ENCODE measurements at regions not wholly inside any gene's neighbourhood (a gene's known extent, or its start where the extent isn't known, plus 50 kb on each side); places are given as distances from the start of the nearest gene placed in this dataset.
"Not testable (repeated sequence)": the region's sequence is repeated elsewhere in the genome, so short reads cannot be mapped to it uniquely, and the experiment has no call there.

GRCh38 chr2:88802026-88802425 is 110.6 kb downstream of the RPIA start:
- H3K36me3 ChIP-seq (ENCODE audit: insufficient read depth, low read length); H3K4me3 ChIP-seq (ENCODE audit: low read length); H3K9me3 ChIP-seq (replicated peaks; ENCODE audit: low read length); H3K4me1 ChIP-seq (ENCODE audit: control insufficient read depth, insufficient read depth, low read length); H3K27me3 ChIP-seq (ENCODE audit: control insufficient read depth, insufficient read depth, low read length); H3K4me2 ChIP-seq (ENCODE audit: low read length); H3K9ac ChIP-seq (ENCODE audit: low read depth, low read length): not testable (repeated sequence)

- no peak overlapping the region for H3K9ac ChIP-seq (ENCODE audit: low read depth, low read length)
- H3K27me3 ChIP-seq (ENCODE audit: control insufficient read depth, insufficient read depth, low read length) = no peaks in the 10 kb centered on the region
- H3K4me3 ChIP-seq (ENCODE audit: low read length) = no peak overlapping the region
- no peak overlapping the region for H3K4me2 ChIP-seq (ENCODE audit: low read length)
- no peaks in the 10 kb centered on the region for H3K36me3 ChIP-seq (ENCODE audit: insufficient read depth, low read length)
- no peaks in the 10 kb centered on the region for H3K9me3 ChIP-seq (replicated peaks; ENCODE audit: low read length)
- H3K4me1 ChIP-seq (ENCODE audit: control insufficient read depth, insufficient read depth, low read length) = no peaks in the 10 kb centered on the region
These were observed 115.9 kb downstream of the RPIA start for GRCh38 chr2:88807237-88807962.

DNA sequence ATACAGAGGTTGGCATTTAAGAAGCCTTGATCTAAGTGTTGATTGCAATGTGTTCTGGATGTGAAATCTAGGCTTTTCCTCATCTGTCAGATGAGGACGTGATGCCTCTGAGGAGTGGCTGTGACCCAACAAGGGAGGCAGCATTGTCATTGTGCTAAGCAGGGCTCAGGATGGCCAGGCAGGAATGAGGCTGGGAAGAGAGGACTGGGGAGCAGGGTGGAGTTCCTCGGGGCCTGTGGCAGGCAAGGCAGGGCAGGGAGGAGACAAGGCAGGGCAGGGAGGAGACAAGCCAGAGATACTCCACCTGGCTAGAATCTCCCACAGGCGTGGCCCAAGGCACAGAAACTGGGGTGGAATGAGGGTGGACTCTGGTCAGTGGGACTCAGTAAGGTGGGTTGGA is 116.6 kb downstream of the RPIA start:
- Histone ChIP-seq H3K9ac (ENCODE audit: low read depth, low read length) (no peak overlapping the region), H3K4me2 (ENCODE audit: low read length) (no peak overlapping the region), H3K36me3 (ENCODE audit: insufficient read depth, low read length) (no peaks in the 10 kb centered on the region), H3K9me3 (replicated peaks; ENCODE audit: low read length) (no peaks in the 10 kb centered on the region), H3K27me3 (ENCODE audit: control insufficient read depth, insufficient read depth, low read length) (no peaks in the 10 kb centered on the region), H3K4me3 (ENCODE audit: low read length) (no peak overlapping the region), H3K4me1 (ENCODE audit: control insufficient read depth, insufficient read depth, low read length) (no peaks in the 10 kb centered on the region)

DNA sequence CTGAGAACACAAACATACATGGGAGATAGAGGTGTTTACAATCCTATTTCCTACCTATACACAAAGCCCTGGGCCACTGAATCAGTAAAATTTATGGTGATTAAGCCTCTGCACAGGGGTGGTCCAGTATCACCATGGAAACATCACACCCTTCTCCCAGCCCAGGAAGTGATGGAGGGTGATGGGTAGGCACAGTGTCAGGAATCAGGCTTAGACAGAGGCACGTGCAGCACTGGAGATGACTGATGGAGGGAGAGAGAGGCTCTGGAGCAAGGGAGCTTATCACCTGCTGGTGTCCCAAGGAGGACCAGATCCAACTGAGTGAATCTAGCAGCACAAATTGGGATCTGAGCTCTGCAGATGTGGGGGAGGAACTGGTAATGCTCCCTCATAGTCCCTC is 117.2 kb downstream of the RPIA start:
- Histone ChIP-seq H3K9ac (ENCODE audit: low read depth, low read length) (no peak overlapping the region), H3K4me3 (ENCODE audit: low read length) (no peak overlapping the region), H3K4me1 (ENCODE audit: control insufficient read depth, insufficient read depth, low read length) (no peaks in the 10 kb centered on the region), H3K4me2 (ENCODE audit: low read length) (no peak overlapping the region), H3K36me3 (ENCODE audit: insufficient read depth, low read length) (no peaks in the 10 kb centered on the region), H3K9me3 (replicated peaks; ENCODE audit: low read length) (no peaks in the 10 kb centered on the region), H3K27me3 (ENCODE audit: control insufficient read depth, insufficient read depth, low read length) (no peaks in the 10 kb centered on the region)

DNA sequence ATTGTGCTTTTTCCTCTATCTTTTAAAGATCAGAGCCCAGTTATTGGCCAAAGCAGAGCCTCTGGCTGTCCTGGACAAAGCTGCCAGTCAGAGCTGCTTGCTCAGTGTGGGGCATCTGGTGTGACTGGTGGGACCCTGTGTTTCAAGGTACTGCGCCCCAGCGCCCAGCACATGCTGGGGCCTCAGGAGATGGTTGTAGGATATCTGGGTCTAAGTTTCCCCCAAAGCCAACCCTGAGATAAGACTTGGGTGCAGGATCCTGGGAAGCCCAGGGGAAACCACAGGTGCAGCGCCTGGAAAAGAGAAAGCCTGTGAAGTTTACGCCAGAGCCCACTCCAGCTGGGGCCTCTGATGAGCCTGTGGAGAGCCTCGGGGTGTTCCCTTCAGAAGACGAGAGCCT is 117.7 kb downstream of the RPIA start:
- no peaks in the 10 kb centered on the region for H3K4me1 ChIP-seq (ENCODE audit: control insufficient read depth, insufficient read depth, low read length)
- H3K36me3 ChIP-seq (ENCODE audit: insufficient read depth, low read length) = no peaks in the 10 kb centered on the region
- H3K4me3 ChIP-seq (ENCODE audit: low read length) = no peak overlapping the region
- H3K9me3 ChIP-seq (replicated peaks; ENCODE audit: low read length) = no peaks in the 10 kb centered on the region
- no peak overlapping the region for H3K4me2 ChIP-seq (ENCODE audit: low read length)
- no peak overlapping the region for H3K9ac ChIP-seq (ENCODE audit: low read depth, low read length)
- no peaks in the 10 kb centered on the region for H3K27me3 ChIP-seq (ENCODE audit: control insufficient read depth, insufficient read depth, low read length)

- Histone ChIP-seq H3K9ac (ENCODE audit: low read depth, low read length) (no peak overlapping the region), H3K36me3 (ENCODE audit: insufficient read depth, low read length) (no peaks in the 10 kb centered on the region), H3K27me3 (ENCODE audit: control insufficient read depth, insufficient read depth, low read length) (no peaks in the 10 kb centered on the region), H3K4me1 (ENCODE audit: control insufficient read depth, insufficient read depth, low read length) (no peaks in the 10 kb centered on the region), H3K9me3 (replicated peaks; ENCODE audit: low read length) (no peaks in the 10 kb centered on the region), H3K4me3 (ENCODE audit: low read length) (no peak overlapping the region), H3K4me2 (ENCODE audit: low read length) (no peak overlapping the region)
These were observed 118.5 kb downstream of the RPIA start for GRCh38 chr2:88810017-88810416.

- H3K9ac ChIP-seq (ENCODE audit: low read depth, low read length) = no peak overlapping the region
- H3K9me3 ChIP-seq (replicated peaks; ENCODE audit: low read length) = no peaks in the 10 kb centered on the region
- no peak overlapping the region for H3K4me3 ChIP-seq (ENCODE audit: low read length)
- no peak overlapping the region for H3K4me2 ChIP-seq (ENCODE audit: low read length)
- no peaks in the 10 kb centered on the region for H3K27me3 ChIP-seq (ENCODE audit: control insufficient read depth, insufficient read depth, low read length)
- no peaks in the 10 kb centered on the region for H3K4me1 ChIP-seq (ENCODE audit: control insufficient read depth, insufficient read depth, low read length)
- H3K36me3 ChIP-seq (ENCODE audit: insufficient read depth, low read length) = no peaks in the 10 kb centered on the region
These were observed 119.0 kb downstream of the RPIA start for GRCh38 chr2:88810488-88810887.

GRCh38 chr2:88811233-88811632 is 119.8 kb downstream of the RPIA start:
- Histone ChIP-seq H3K4me2 (ENCODE audit: low read length) (no peak overlapping the region), H3K27me3 (ENCODE audit: control insufficient read depth, insufficient read depth, low read length) (no peaks in the 10 kb centered on the region), H3K9me3 (replicated peaks; ENCODE audit: low read length) (no peaks in the 10 kb centered on the region), H3K36me3 (ENCODE audit: insufficient read depth, low read length) (no peaks in the 10 kb centered on the region), H3K4me1 (ENCODE audit: control insufficient read depth, insufficient read depth, low read length) (no peaks in the 10 kb centered on the region), H3K4me3 (ENCODE audit: low read length) (no peak overlapping the region), H3K9ac (ENCODE audit: low read depth, low read length) (no peak overlapping the region)

GRCh38 chr2:88811681-88812080 is 120.2 kb downstream of the RPIA start:
- no peak overlapping the region for H3K4me3 ChIP-seq (ENCODE audit: low read length)
- no peaks in the 10 kb centered on the region for H3K9me3 ChIP-seq (replicated peaks; ENCODE audit: low read length)
- H3K4me2 ChIP-seq (ENCODE audit: low read length) = no peak overlapping the region
- H3K27me3 ChIP-seq (ENCODE audit: control insufficient read depth, insufficient read depth, low read length) = no peaks in the 10 kb centered on the region
- H3K9ac ChIP-seq (ENCODE audit: low read depth, low read length) = no peak overlapping the region
- no peaks in the 10 kb centered on the region for H3K4me1 ChIP-seq (ENCODE audit: control insufficient read depth, insufficient read depth, low read length)
- H3K36me3 ChIP-seq (ENCODE audit: insufficient read depth, low read length) = no peaks in the 10 kb centered on the region

DNA sequence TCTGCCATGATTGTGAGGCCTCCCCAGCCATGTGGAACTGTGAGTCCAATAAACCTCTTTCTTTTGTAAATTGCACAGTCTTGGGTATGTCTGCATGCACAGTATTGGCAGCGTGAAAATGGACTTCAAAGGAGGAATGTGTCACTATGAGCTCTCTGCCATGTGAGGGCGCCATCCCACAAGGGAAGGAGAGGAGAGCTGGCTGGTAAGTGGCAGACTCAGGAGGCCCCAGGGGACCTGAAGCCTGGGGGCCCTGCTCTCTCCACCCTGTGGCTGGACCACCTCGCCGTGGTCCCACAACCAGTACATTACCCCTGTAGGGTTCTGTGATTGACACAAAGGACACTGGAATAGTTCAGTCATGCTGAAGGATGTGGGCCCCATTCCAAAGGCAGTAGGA is 122.1 kb downstream of the RPIA start:
- Histone ChIP-seq H3K9me3 (replicated peaks; ENCODE audit: low read length) (no peaks in the 10 kb centered on the region), H3K4me1 (ENCODE audit: control insufficient read depth, insufficient read depth, low read length) (no peaks in the 10 kb centered on the region), H3K4me3 (ENCODE audit: low read length) (no peak overlapping the region), H3K9ac (ENCODE audit: low read depth, low read length) (no peak overlapping the region), H3K36me3 (ENCODE audit: insufficient read depth, low read length) (no peaks in the 10 kb centered on the region), H3K4me2 (ENCODE audit: low read length) (no peak overlapping the region), H3K27me3 (ENCODE audit: control insufficient read depth, insufficient read depth, low read length) (no peaks in the 10 kb centered on the region)

DNA sequence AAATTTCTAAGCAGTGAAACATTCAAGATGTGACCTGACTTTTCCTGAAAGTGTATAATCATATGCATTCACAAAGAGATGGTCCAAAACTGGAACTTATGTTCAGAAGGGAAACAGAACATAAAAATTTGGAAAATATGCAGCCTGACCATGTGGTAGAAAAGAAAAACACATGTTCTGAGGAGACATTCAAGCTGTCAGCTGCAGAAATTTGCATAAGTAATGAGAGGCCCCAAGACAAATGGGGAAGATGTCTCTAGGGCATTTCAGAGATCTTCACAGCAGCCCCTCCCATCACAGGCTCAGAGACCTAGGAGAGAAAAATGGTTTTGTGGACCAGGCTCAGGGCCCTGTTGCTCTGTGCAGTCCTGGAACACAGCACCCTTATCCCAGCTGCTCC is 123.8 kb downstream of the RPIA start:
- H3K4me3 ChIP-seq (ENCODE audit: low read length) = no peak overlapping the region
- no peaks in the 10 kb centered on the region for H3K9me3 ChIP-seq (replicated peaks; ENCODE audit: low read length)
- H3K27me3 ChIP-seq (ENCODE audit: control insufficient read depth, insufficient read depth, low read length) = no peaks in the 10 kb centered on the region
- no peak overlapping the region for H3K9ac ChIP-seq (ENCODE audit: low read depth, low read length)
- no peaks in the 10 kb centered on the region for H3K4me1 ChIP-seq (ENCODE audit: control insufficient read depth, insufficient read depth, low read length)
- H3K4me2 ChIP-seq (ENCODE audit: low read length) = no peak overlapping the region
- H3K36me3 ChIP-seq (ENCODE audit: insufficient read depth, low read length) = no peaks in the 10 kb centered on the region

- no peak overlapping the region for H3K4me2 ChIP-seq (ENCODE audit: low read length)
- no peak overlapping the region for H3K9ac ChIP-seq (ENCODE audit: low read depth, low read length)
- H3K36me3 ChIP-seq (ENCODE audit: insufficient read depth, low read length) = no peaks in the 10 kb centered on the region
- no peaks in the 10 kb centered on the region for H3K27me3 ChIP-seq (ENCODE audit: control insufficient read depth, insufficient read depth, low read length)
- no peaks in the 10 kb centered on the region for H3K4me1 ChIP-seq (ENCODE audit: control insufficient read depth, insufficient read depth, low read length)
- H3K4me3 ChIP-seq (ENCODE audit: low read length) = no peak overlapping the region
- no peaks in the 10 kb centered on the region for H3K9me3 ChIP-seq (replicated peaks; ENCODE audit: low read length)
These were observed 124.2 kb downstream of the RPIA start for GRCh38 chr2:88815697-88816096.

All from skeletal muscle satellite cell (primary cell).